GM12872 (cell line): ENCODE measurements at regions not wholly inside any gene's neighbourhood (a gene's known extent, or its start where the extent isn't known, plus 50 kb on each side); places are given as distances from the start of the nearest gene placed in this dataset.
A peak's percentile ranks its signal among the peaks of the same experiment; 100 is the strongest.

Experiments
- CTCF ChIP-seq: IDR thresholded peaks from 3 replicates; pipeline ENCODE4 v1.5.1; 2011; ENCODE audit warnings: low read depth, mild to moderate bottlenecking, low read length, moderate library complexity; ENCODE audit not compliant: insufficient read depth

- TF ChIP-seq CTCF, result no peak
These were observed 391.6 kb upstream of the FKBP1C start for GRCh38 chr6:62819640-62820039.

- TF ChIP-seq CTCF, result no peak
These were observed 402.5 kb upstream of the FKBP1C start for GRCh38 chr6:62808565-62809293.

- no peak for TF ChIP-seq CTCF
These were observed 405.8 kb upstream of the FKBP1C start for GRCh38 chr6:62805431-62805830.

- TF ChIP-seq CTCF, result no peak
These were observed 408.2 kb upstream of the FKBP1C start for GRCh38 chr6:62803094-62803493.

GRCh38 chr6:62797190-62797589, 414.1 kb upstream of the FKBP1C start:
- TF ChIP-seq CTCF, result no peak

- TF ChIP-seq CTCF, result peak; percentile 42; the same call in 2 of the 3 replicates
These were observed 435.7 kb upstream of the FKBP1C start for GRCh38 chr6:62775427-62776022.

GRCh38 chr6:62764841-62765240, 446.4 kb upstream of the FKBP1C start:
- TF ChIP-seq CTCF, result no peak
